SKM-1 (cell line): ENCODE measurements at regions not wholly inside any gene's neighbourhood (a gene's known extent, or its start where the extent isn't known, plus 50 kb on each side); places are given as distances from the start of the nearest gene placed in this dataset.
A peak's percentile ranks its signal among the peaks of the same experiment; 100 is the strongest.

Experiments used
- DNase-seq: peaks from one replicate; lab custom pipeline; 2025; ENCODE audit not compliant: unreplicated experiment; lab: John Stamatoyannopoulos, UW

- DNase-seq, result no peak
These were observed 535.9 kb upstream of the SEMA6A start for GRCh38 chr5:117110548-117110947.

DNA sequence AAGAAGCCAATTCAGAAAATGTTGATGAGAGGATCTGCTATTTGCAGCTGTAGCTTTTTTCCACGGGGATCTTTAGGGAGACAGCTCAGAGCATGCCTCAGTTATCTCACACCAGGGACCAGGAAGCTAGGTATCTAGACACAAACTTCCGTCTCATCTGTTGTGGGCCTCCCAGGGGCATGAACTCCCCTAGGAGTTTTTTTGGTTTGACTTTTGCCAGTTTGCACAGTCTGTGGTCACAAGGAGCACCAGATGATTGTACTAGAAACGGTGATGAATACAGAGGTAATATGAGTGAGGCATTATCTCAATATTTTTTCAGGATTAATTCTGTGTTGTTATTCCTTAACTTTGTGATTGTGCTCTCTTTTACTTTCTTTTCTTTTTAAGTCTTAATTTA is 533.2 kb upstream of the SEMA6A start:
- DNase-seq, result no peak

DNA sequence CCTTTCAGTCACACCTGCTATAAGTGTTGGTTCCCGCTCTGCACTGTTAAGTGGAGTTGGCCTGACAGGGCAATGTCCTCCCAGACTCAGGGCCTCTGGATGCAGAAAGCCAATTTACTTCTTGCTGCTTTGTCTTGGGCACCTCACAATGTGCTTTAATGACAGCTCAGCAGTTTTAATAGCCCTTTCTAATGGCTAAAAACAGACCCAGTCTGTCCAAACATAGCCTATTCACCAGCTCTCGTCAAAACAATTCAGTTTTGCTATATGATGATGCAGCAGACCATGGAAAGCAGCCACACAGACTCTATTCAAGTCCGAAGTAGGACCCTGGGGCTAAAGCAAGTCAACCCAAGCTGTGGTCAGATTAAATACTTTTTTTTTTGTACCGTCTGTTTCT is 529.1 kb upstream of the SEMA6A start:
- no peak for DNase-seq

DNA sequence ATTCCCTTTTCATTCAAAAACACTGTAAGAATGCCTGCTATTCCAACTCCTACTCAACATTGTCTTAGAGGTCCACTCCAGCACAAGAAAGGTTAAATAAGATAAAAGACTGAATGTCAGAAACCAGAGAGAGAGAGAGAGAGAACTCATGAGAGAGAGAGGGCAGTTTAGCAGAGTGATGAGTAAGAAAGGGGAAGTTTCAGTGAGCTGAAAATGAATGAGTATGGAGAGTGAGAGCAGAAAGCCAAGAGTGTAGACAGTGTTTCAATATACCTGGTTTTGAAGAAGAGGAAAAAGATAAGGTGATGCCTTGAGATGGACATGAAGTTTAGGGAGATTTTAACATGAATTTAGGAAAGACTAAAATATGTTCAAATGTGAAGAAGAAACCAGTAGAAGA is 528.0 kb upstream of the SEMA6A start:
- DNase-seq, result peak; percentile 27

GRCh38 chr5:117100176-117100575 is 525.6 kb upstream of the SEMA6A start:
- no peak for DNase-seq

- DNase-seq, result no peak
These were observed 523.5 kb upstream of the SEMA6A start for GRCh38 chr5:117098094-117098493.

- DNase-seq, result no peak
These were observed 521.0 kb upstream of the SEMA6A start for GRCh38 chr5:117095346-117096332.

- DNase-seq, result no peak
These were observed 519.6 kb upstream of the SEMA6A start for GRCh38 chr5:117094114-117094815.

DNA sequence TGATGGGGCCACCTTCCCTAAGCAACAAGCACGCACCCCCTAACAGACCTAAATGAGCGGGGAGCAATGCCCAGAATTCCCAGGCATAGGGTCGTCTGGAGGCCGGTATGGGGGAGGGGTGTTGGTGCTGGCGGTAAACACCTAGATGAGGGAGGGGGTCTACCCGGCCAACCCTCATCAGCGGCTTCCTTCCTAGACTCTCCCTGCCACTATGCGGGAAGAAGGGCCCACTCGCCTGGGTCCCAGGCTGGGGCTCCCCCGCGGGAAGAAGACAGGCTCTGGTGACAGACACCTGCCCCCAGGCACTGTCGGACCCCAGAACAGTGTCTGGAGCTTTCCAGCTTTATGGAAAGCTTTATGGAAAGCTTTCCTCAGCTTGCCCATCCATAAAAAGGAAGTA is 519.0 kb upstream of the SEMA6A start:
- no peak for DNase-seq

- no peak for DNase-seq
These were observed 514.4 kb upstream of the SEMA6A start for GRCh38 chr5:117089001-117089400.

- DNase-seq, result no peak
These were observed 513.6 kb upstream of the SEMA6A start for GRCh38 chr5:117088176-117088575.

GRCh38 chr5:117084067-117084466 is 509.4 kb upstream of the SEMA6A start:
- DNase-seq, result no peak

DNA sequence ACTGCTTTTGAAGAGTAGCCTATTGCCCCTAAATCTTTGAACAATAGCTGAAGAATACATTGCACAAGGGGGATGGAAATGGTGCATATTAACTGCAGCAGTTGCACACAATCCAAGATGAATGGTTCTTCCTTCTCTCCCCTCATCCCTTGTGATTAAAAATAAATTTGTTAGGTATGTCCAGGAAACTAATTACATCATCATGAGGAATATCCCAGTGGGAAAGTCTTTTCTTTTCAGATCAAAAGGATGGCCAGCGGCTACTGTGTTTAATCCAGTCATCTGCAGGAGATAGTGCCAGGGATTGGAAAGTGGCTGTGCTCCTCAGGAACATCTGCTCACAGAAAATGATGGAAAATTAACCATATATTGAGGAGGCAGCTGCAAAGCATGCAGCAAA is 508.4 kb upstream of the SEMA6A start:
- no peak for DNase-seq

DNA sequence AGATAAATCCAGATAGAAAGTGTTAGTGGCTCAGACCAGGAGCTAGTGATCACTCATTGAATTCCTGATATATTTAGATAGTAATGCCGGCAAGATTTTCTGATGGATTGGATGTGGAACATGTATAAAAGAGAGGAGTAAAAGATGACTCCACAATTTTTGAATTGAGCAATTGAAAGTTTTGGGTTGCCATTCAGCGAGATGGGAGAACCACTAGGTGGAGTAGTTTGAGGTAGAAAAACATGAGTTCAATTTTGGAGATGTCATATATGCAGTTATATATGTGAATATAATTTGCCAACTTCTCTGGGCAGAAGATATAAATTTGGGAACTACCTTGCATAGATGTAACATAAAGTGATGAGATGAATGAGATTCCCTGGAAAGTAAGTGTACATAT is 502.5 kb upstream of the SEMA6A start:
- no peak for DNase-seq

DNA sequence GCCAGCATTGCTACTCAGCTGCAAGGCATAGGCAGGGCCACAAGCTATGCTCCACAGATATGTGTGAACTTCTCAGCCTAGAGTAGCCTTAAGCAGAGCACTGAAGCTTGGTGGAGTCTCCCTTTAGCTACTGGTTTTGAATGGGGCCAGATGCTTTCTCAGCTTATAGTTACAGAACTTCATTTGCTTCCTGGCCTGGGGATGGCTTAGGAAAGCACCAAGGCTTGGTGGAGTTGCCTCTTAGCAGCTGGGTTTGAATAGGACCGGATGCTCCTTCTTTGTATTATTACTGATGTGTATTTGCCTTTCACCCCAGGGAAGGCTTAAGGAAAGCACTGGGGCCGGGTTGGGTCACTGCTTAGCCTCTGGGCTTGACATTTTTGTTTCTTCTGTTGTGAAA is 497.8 kb upstream of the SEMA6A start:
- no peak for DNase-seq

DNA sequence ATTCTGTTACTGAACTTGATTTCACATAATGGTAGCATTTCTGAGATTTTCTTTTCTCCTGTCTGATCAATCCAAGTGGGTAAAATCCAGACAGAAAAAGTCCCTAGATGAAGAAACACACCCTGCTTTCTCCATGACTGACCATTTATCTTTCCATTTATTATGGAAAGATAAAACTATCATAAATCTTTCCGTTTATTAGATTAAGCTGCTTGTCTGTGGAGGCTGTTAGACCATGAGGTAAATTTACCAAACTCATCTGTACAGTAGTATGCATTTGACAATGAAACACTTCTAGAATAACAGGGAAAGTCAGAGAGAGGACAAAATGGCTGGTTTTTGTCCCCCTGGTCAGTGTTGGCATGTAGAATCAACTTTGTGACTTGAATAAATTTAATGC is 491.2 kb upstream of the SEMA6A start:
- DNase-seq, result no peak

- DNase-seq, result no peak
These were observed 490.5 kb upstream of the SEMA6A start for GRCh38 chr5:117065161-117065560.

GRCh38 chr5:117060099-117060498 is 485.5 kb upstream of the SEMA6A start:
- DNase-seq, result no peak

DNA sequence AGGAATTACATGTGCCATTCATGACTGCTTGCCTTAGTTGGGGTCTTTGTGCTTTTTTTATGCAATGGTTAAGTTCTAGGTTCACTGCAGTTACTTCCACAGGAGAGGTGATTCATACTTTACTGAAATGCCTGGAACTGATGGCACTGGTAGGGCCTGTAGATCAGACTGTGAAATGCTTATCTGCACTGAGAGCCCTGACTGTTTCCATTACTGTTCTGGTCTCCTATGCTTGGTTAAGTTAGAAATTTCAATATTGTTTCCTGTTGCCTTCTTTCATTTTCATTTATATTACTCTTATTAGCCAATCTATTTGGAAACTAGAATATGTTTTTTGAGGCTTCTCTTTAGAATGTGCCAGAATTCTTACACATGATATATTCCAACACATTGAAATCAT is 484.1 kb upstream of the SEMA6A start:
- no peak for DNase-seq

DNA sequence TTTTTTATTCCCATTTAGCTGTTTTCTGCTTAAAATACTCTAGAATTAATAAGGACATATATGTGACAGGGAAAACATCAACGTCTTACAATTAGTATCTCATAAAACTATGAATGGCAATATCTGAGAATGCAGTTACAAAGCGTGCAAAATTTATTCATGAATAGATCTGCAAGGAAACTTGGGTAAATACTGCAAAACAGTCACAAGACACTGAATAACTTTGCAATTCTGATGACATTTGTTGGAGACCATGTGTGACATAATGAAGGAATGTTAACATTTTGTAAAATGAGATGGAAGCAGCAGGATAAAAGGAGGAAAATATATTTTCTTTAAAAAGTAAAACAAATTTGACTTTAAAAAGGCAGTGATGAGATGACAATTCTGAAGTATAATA is 480.9 kb upstream of the SEMA6A start:
- no peak for DNase-seq

DNA sequence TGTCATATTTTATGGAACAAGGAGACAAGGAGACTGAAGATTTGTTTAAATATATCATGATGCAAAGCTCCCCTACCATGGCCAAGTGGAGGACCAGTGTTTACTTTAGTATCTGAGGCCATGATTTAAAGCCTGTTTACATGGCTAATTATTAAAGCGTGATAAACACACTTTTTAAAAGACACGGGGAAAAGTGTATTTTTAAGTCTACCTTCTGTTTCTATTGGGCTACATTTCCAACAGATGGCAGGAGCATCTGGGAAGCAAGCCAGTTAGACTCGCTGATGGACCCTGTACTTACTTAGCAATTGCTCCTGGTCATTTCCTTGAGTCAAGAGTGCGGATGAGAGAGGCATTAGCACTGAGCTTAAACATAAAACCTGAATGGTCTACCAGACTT is 480.3 kb upstream of the SEMA6A start:
- DNase-seq, result no peak

DNA sequence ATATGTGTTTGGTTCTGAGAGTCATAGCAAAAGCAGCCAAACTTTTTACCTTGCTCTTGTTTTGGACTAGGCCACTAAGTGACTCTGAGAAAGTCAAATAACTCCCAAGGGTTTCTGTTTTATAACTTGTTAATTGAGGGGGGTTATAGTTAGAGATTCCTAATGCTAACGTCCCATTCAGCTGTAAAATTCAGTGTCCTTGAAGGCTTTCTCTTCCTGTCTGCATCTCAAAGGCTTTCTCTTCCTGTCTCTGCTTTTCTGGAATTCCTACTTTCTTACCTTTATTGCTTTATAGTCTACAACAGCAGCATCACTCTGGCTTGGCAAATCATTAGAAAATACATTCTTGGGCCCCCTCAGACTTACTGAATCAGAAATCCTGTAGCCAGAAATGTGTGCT is 479.5 kb upstream of the SEMA6A start:
- DNase-seq, result no peak
